Prostate gland (tissue), 2 donors: ENCODE measurements at regions not wholly inside any gene's neighbourhood (a gene's known extent, or its start where the extent isn't known, plus 50 kb on each side); places are given as distances from the start of the nearest gene placed in this dataset.

Experiments
- DNase-seq: peaks from one replicate; pipeline ENCODE4 v3.0.0-alpha.2; 2019; ENCODE audit warnings: low spot score
- H3K27ac ChIP-seq, 2 donors: fragments of 200-600 bp; sonication (generic); 2 replicates each; pipeline ENCODE4 v1.5.1; 2017 to 2019
- H3K27me3 ChIP-seq: fragments of 200-600 bp; sonication (generic); replicated peaks from 2 replicates; pipeline ENCODE4 v1.5.1; 2019; ENCODE audit not compliant: insufficient read depth
- H3K36me3 ChIP-seq, 2 donors: fragments of 200-600 bp; sonication (generic); 1 replicate in 1 of 2; 2 replicates in 1 of 2; pipeline versions ENCODE4 v1.5.1 to v1.8.1; 2017 to 2019
- H3K4me1 ChIP-seq: fragments of 200-600 bp; sonication (generic); replicated peaks from 2 replicates; pipeline ENCODE4 v1.5.1; 2019
- H3K4me3 ChIP-seq, 2 donors: fragments of 200-600 bp; sonication (generic); 2 replicates each; pipeline ENCODE4 v1.5.1; 2017 to 2019
- H3K9me3 ChIP-seq: fragments of 200-600 bp; sonication (generic); 2 replicates; pipeline ENCODE4 v1.5.1; 2017
- POLR2A ChIP-seq: fragments of 450-650 bp; IDR thresholded peaks from one replicate; pipeline ENCODE4 v1.6.1; 2016; ENCODE audit warnings: antibody characterized with exemption, mild to moderate bottlenecking
- POLR2AphosphoS5 ChIP-seq: sonication (generic); formaldehyde crosslinking; IDR thresholded peaks from one replicate; pipeline ENCODE4 v1.6.1; 2017; ENCODE audit warnings: antibody characterized with exemption
- WGBS: methylation state at CpG from one replicate; pipeline ENCODE4 v1.1.5; 2018; 5-methylcytosine and 5-hydroxymethylcytosine counted together
- intact Hi-C: fragments of 100-400 bp; cut with DNase I; formaldehyde crosslinking; loops from one replicate; pipeline ENCODE4 v1.14.2; 2022
- TF ChIP-seq, protein P1 (sequence below), 4 experiments: fragments of 200-600 bp in 2 of 4; fragments of 450-650 bp in 2 of 4; sonication (generic) in 2 of 4; IDR thresholded peaks; 1 replicate in 3 of 4; 2 replicates in 1 of 4; pipeline ENCODE4 v1.5.1; 2016 to 2019; ENCODE audit warnings: antibody characterized with exemption in 4 of 4, mild to moderate bottlenecking in 2 of 4, moderate library complexity in 2 of 4

DNA sequence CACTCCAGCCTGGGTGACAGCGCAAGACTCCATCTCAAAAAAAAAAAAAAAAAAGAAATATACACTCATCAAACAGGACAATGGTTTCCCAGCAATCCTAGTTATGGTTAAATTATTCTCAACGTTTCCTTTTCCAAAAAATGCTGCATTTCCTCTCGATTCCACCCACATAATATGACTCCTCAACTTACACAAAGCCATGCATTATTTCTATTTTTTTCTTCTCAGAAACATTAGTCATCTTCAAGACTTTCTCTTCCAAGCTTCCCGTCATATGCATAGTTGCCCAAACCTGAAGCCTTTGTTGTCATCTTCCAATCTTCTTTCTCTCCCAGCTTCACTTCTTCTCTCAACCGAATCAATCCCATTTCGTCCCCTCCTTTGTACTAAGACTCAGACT lies 61.4 kb upstream of the RANBP6 start:
- 78% methylated on average over 6 of the region's 6 CpGs for WGBS
- no peak for TF ChIP-seq POLR2AphosphoS5
- TF ChIP-seq, protein P1, sequence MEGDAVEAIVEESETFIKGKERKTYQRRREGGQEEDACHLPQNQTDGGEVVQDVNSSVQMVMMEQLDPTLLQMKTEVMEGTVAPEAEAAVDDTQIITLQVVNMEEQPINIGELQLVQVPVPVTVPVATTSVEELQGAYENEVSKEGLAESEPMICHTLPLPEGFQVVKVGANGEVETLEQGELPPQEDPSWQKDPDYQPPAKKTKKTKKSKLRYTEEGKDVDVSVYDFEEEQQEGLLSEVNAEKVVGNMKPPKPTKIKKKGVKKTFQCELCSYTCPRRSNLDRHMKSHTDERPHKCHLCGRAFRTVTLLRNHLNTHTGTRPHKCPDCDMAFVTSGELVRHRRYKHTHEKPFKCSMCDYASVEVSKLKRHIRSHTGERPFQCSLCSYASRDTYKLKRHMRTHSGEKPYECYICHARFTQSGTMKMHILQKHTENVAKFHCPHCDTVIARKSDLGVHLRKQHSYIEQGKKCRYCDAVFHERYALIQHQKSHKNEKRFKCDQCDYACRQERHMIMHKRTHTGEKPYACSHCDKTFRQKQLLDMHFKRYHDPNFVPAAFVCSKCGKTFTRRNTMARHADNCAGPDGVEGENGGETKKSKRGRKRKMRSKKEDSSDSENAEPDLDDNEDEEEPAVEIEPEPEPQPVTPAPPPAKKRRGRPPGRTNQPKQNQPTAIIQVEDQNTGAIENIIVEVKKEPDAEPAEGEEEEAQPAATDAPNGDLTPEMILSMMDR (IDR thresholded peaks at IDR 0.05): no peak
- no peak for TF ChIP-seq POLR2A
- DNase-seq: no peak
- no peaks in the 10 kb centered on the region for H3K36me3 ChIP-seq
- H3K4me3 ChIP-seq: no peak overlapping the region
- H3K27me3 ChIP-seq: no peaks in the 10 kb centered on the region
- H3K27ac ChIP-seq: no peak overlapping the region
- H3K4me1 ChIP-seq: no peaks in the 10 kb centered on the region
- no peaks in the 10 kb centered on the region for H3K9me3 ChIP-seq
- intact Hi-C loops: no loop called here

DNA sequence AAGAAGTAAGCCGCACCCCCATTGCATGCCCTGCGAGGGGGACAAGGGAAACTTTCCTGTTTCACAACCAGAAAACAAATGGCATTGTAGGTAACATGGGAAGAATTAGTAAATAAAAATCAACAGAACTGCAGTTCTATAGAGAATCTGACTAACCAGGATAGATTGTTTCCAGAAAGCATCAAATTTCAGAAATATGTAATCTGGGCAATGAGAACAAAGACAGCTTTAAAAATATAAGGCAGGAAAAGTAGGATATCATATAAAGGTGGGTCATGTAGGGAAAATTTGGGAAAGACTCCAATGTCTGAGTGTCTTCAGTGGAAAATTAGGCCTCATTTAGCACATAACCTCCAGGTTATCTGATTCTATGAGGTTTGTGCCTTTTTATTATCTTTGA lies 58.3 kb upstream of the RANBP6 start:
- intact Hi-C loops: no loop called here
- no peak for DNase-seq
- WGBS: 65% methylated on average over 2 of the region's 2 CpGs
- Histone ChIP-seq H3K36me3 (no peaks in the 10 kb centered on the region), H3K9me3 (no peaks in the 10 kb centered on the region), H3K4me1 (no peaks in the 10 kb centered on the region), H3K27ac (no peak overlapping the region), H3K4me3 (no peak overlapping the region), H3K27me3 (no peaks in the 10 kb centered on the region)
- no peak for TF ChIP-seq POLR2AphosphoS5
- TF ChIP-seq, protein P1 (IDR thresholded peaks at IDR 0.05): no peak
- TF ChIP-seq POLR2A: no peak

DNA sequence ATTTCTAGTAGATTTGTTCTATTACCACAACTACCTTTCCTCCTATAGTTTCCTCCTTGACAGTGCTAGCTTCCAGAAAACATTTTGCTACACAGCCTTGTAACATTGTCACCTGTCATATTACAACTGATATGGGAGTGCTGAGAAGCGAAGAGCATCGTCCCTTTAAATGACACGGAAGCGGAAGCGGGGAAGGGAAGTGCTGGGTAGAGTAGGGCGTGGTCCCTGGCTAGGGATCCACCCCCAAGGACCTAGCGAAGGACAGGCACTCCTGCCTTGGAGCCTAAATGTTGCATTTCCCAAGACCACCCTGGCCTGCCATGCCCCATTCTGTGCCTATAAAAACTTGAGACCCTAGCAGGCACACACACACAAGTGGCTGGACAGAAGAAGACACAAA lies 57.4 kb upstream of the RANBP6 start:
- no peaks in the 10 kb centered on the region for H3K27me3 ChIP-seq
- H3K9me3 ChIP-seq: no peaks in the 10 kb centered on the region
- H3K27ac ChIP-seq: no peak overlapping the region
- intact Hi-C loops: no loop called here
- no peak overlapping the region for H3K4me3 ChIP-seq
- 79% methylated on average over 7 of the region's 7 CpGs for WGBS
- no peaks in the 10 kb centered on the region for H3K36me3 ChIP-seq
- no peaks in the 10 kb centered on the region for H3K4me1 ChIP-seq
- no peak for DNase-seq
- TF ChIP-seq POLR2A (no peak), POLR2AphosphoS5 (no peak)
- TF ChIP-seq, protein P1 (IDR thresholded peaks at IDR 0.05): no peak

DNA sequence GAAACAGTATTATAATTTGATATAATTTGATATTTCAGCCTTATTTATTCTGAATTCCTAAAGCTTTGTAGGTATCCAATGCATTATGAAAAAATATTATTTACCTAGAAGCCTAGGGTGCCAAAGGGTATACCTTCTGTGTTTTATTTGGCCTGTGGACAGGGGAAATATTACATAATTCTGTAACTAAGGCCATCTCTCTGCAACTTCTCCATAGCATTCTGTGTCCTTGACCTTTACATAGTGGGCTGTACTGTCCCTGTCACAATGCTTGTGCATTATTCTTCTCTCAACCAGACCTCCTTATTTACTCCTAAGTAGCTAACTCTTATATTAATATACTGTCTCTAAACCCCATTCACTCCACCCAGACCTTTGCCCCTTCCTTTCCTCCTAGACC lies 57.0 kb upstream of the RANBP6 start:
- Histone ChIP-seq H3K27me3 (no peaks in the 10 kb centered on the region), H3K36me3 (no peaks in the 10 kb centered on the region), H3K4me1 (no peaks in the 10 kb centered on the region), H3K9me3 (no peaks in the 10 kb centered on the region), H3K4me3 (no peak overlapping the region), H3K27ac (no peak overlapping the region)
- DNase-seq: no peak
- intact Hi-C loops: no loop called here
- TF ChIP-seq, protein P1 (IDR thresholded peaks at IDR 0.05): no peak
- TF ChIP-seq POLR2A (no peak), POLR2AphosphoS5 (no peak)

DNA sequence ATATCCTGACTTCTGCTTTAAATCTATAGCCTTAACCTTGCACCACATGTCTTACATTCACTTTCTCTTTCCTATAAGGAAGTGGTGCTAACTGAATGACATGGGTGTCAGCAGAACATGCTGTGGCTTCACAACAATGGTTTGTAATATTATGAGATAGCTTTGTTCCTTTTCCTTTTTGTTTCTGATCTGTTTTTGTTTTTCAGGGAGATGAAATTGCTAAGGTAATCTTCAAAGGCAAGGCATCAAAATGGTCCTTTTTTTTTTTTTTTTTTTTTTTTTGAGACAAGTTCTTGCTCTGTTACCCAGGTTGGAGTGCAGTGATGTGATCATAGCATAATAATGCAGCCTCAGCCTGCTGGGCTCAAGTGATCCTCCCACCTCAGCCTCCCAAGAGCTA lies 53.6 kb upstream of the RANBP6 start:
- Histone ChIP-seq H3K36me3 (no peaks in the 10 kb centered on the region), H3K27me3 (no peaks in the 10 kb centered on the region), H3K27ac (no peak overlapping the region), H3K4me1 (no peaks in the 10 kb centered on the region), H3K4me3 (no peak overlapping the region), H3K9me3 (no peaks in the 10 kb centered on the region)
- intact Hi-C loops: no loop called here
- no peak for DNase-seq
- TF ChIP-seq POLR2AphosphoS5: no peak
- TF ChIP-seq, protein P1 (IDR thresholded peaks at IDR 0.05): no peak
- TF ChIP-seq POLR2A: no peak
